Activated naive CD4-positive, alpha-beta T cell treated with anti-CD3 and anti-CD28 coated beads, Interleukin-2, amount 10 ng/mL, durations not matched to agents 7 days and 5 days (primary cell): ENCODE measurements at regions not wholly inside any gene's neighbourhood (a gene's known extent, or its start where the extent isn't known, plus 50 kb on each side); places are given as distances from the start of the nearest gene placed in this dataset.

Experiments
- CTCF ChIA-PET: fragments of 350-600 bp; sonication (Branson Sonifier 250); formaldehyde crosslinking; loops from one replicate; lab custom pipeline; 2021; ENCODE audit warnings: antibody characterized with exemption; lab: Charles Lee
- DNase-seq: peaks from one replicate; pipeline ENCODE4 v3.0.0-alpha.2; 2020
- H3K27ac Mint-ChIP-seq: one replicate; pipeline ENCODE4 v1.8.0; 2021; ENCODE audit warnings: mild to moderate bottlenecking, moderate library complexity, mixed read lengths
- H3K27me3 Mint-ChIP-seq: one replicate; pipeline ENCODE4 v1.8.0; 2021; ENCODE audit warnings: mild to moderate bottlenecking, mixed read lengths
- H3K36me3 Mint-ChIP-seq: one replicate; pipeline ENCODE4 v1.8.0; 2021; ENCODE audit warnings: mixed read lengths
- H3K4me1 Mint-ChIP-seq: one replicate; pipeline ENCODE4 v1.8.0; 2021; ENCODE audit warnings: mixed read lengths
- H3K4me3 Mint-ChIP-seq: one replicate; pipeline ENCODE4 v1.8.0; 2021; ENCODE audit warnings: mild to moderate bottlenecking, moderate library complexity, mixed read lengths
- H3K9me3 Mint-ChIP-seq: one replicate; pipeline ENCODE4 v1.8.0; 2021; ENCODE audit warnings: mixed read lengths

GRCh38 chr12:59080101-59080500 lies 159.8 kb upstream of the LRIG3 start:
- H3K4me1 Mint-ChIP-seq: no peaks in the 10 kb centered on the region
- H3K4me3 Mint-ChIP-seq: no peak overlapping the region
- DNase-seq: no peak
- no peaks in the 10 kb centered on the region for H3K9me3 Mint-ChIP-seq
- no peaks in the 10 kb centered on the region for H3K27me3 Mint-ChIP-seq
- no peak overlapping the region for H3K27ac Mint-ChIP-seq
- CTCF ChIA-PET: no interaction called here
- no peaks in the 10 kb centered on the region for H3K36me3 Mint-ChIP-seq

DNA sequence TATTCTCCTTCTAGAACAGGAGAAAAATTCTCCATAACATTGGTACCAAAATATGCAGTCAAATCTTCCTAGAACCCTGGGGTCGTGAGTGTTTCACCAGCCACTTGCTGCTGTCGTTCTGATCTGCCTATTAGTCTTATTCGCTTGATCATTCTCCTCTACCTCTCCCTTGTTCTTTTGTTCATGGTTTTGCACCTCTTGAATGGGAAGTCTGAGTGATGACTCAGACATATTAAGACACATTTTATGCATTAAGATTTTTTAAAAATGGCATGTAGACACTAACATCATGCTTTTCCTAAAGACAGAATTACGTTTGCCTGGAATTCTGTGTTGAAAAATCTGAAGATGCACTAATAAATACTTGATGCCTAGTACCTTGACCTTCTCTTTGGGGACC lies 159.2 kb upstream of the LRIG3 start:
- Mint-ChIP-seq H3K27me3 (no peaks in the 10 kb centered on the region), H3K9me3 (no peaks in the 10 kb centered on the region), H3K4me1 (no peaks in the 10 kb centered on the region), H3K36me3 (no peaks in the 10 kb centered on the region), H3K27ac (no peak overlapping the region), H3K4me3 (no peak overlapping the region)
- no peak for DNase-seq
- CTCF ChIA-PET: no interaction called here

- Mint-ChIP-seq H3K27ac (no peak overlapping the region), H3K36me3 (no peaks in the 10 kb centered on the region), H3K9me3 (no peaks in the 10 kb centered on the region), H3K27me3 (no peaks in the 10 kb centered on the region), H3K4me1 (no peaks in the 10 kb centered on the region), H3K4me3 (no peak overlapping the region)
- CTCF ChIA-PET: no interaction called here
- DNase-seq: no peak
These were observed 158.7 kb upstream of the LRIG3 start for GRCh38 chr12:59079002-59079401.

DNA sequence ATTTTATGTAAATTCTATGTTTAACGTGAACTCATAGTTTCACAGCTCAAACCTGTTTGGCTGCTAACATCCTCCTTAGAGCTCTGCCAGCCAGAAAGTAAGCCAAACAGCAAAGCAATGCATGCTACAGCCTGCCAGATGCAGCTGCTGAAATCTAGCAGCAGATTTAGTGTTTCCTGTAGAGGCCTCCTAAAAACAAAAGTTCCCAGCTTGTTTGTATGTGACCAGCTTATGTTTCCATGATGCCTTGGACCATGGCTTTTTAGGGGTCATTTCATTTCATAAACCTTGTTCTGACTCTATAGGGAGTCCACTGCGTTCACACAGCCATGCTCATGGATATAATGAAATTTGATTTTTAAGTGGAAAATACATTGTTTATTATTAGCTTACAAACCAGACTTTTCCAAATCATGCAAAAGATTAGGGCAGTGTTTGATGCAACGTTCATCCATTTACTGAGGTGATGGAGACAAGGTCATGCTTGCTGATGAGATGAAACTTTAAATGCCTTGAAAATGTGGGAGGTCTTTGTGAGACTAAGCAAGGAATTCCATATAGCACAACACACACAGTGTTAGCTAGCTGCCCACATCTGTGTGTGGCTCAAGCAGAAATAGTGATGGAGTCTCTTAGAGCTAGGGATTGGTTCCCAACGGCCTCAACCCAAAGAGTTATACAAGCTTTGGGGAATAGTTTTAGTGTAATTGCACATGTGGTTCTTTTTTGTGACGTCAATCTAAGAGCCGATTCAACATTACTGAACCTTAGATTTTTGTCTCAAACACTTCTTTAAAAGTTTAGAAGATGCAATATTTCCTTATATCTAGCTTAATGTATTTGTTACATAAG lies 157.5 kb upstream of the LRIG3 start:
- H3K27ac Mint-ChIP-seq: no peak overlapping the region
- DNase-seq: no peak
- CTCF ChIA-PET: interaction anchor here (1.5 kb wide), 1 partner anchor 35 kb away, joined by 3 read pairs; no protein-coding TSS in a partner anchor
- H3K36me3 Mint-ChIP-seq: no peaks in the 10 kb centered on the region
- H3K4me1 Mint-ChIP-seq: no peaks in the 10 kb centered on the region
- H3K9me3 Mint-ChIP-seq: no peaks in the 10 kb centered on the region
- no peak overlapping the region for H3K4me3 Mint-ChIP-seq
- no peaks in the 10 kb centered on the region for H3K27me3 Mint-ChIP-seq

GRCh38 chr12:59077153-59077552 lies 156.8 kb upstream of the LRIG3 start:
- Mint-ChIP-seq H3K4me3 (no peak overlapping the region), H3K9me3 (no peaks in the 10 kb centered on the region), H3K4me1 (no peaks in the 10 kb centered on the region), H3K36me3 (no peaks in the 10 kb centered on the region), H3K27me3 (no peaks in the 10 kb centered on the region), H3K27ac (no peak overlapping the region)
- DNase-seq: no peak
- CTCF ChIA-PET: interaction anchor here (1.5 kb wide), 1 partner anchor 36 kb away, joined by 3 read pairs; no protein-coding TSS in a partner anchor

DNA sequence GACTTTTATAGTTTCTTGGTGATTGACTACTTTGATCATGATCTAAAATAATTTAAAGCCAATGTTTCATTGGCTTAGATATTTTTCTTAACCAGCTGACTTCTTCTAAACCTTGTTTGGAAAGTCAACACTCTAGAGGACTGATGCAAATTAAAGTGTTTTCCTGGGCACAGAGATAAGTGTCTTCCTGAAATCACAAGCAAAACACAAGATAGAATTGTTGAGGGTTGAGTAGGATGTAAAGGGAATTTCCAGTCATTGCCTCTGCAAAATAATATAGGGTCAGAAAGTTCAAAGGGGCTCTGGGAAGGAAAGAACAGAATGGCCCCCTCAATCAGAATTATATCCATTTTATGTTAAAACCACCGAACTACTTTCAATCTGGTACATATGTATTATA lies 156.3 kb upstream of the LRIG3 start:
- DNase-seq: no peak
- Mint-ChIP-seq H3K9me3 (no peaks in the 10 kb centered on the region), H3K36me3 (no peaks in the 10 kb centered on the region), H3K4me3 (no peak overlapping the region), H3K27me3 (no peaks in the 10 kb centered on the region), H3K27ac (no peak overlapping the region), H3K4me1 (no peaks in the 10 kb centered on the region)
- CTCF ChIA-PET: no interaction called here

- no peak for DNase-seq
- Mint-ChIP-seq H3K27me3 (no peaks in the 10 kb centered on the region), H3K4me1 (no peaks in the 10 kb centered on the region), H3K4me3 (no peak overlapping the region), H3K9me3 (no peaks in the 10 kb centered on the region), H3K36me3 (no peaks in the 10 kb centered on the region), H3K27ac (no peak overlapping the region)
- CTCF ChIA-PET: no interaction called here
These were observed 155.7 kb upstream of the LRIG3 start for GRCh38 chr12:59075968-59076490.

- Mint-ChIP-seq H3K4me3 (no peak overlapping the region), H3K36me3 (no peaks in the 10 kb centered on the region), H3K27me3 (no peaks in the 10 kb centered on the region), H3K9me3 (no peaks in the 10 kb centered on the region), H3K4me1 (no peaks in the 10 kb centered on the region), H3K27ac (no peak overlapping the region)
- CTCF ChIA-PET: no interaction called here
- DNase-seq: no peak
These were observed 154.8 kb upstream of the LRIG3 start for GRCh38 chr12:59075141-59075540.

GRCh38 chr12:59070322-59070933 lies 150.1 kb upstream of the LRIG3 start:
- H3K27me3 Mint-ChIP-seq: no peaks in the 10 kb centered on the region

DNA sequence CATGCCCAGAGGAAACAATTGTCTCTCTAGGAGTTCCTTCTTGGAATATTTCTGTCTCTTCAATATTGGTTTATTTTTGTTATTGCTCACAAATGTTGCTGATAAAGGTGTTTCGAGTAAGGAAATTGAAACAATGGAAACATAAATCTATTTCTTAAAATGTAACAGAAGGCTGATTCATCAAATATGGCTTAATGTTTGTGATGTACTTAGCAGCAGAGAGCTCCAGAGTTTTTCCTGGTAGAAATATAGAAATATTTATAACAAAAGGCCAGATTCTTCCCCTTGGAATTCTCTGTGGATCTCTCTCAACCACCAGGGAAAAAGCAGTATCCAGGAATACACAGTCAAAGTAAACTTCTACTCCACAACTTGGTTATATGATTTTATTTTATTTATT lies 149.2 kb upstream of the LRIG3 start:
- Mint-ChIP-seq H3K27ac (no peak overlapping the region), H3K4me1 (no peaks in the 10 kb centered on the region), H3K4me3 (no peak overlapping the region), H3K9me3 (no peaks in the 10 kb centered on the region), H3K36me3 (no peaks in the 10 kb centered on the region), H3K27me3 (no peaks in the 10 kb centered on the region)
- CTCF ChIA-PET: no interaction called here
- no peak for DNase-seq

More at GRCh38 chr12:59070322-59070933, 150.1 kb upstream of the LRIG3 start:
- no peak overlapping the region for H3K4me3 Mint-ChIP-seq
- H3K36me3 Mint-ChIP-seq: no peaks in the 10 kb centered on the region
- no peaks in the 10 kb centered on the region for H3K4me1 Mint-ChIP-seq
- CTCF ChIA-PET: no interaction called here
- no peak for DNase-seq
- H3K27ac Mint-ChIP-seq: no peak overlapping the region
- H3K9me3 Mint-ChIP-seq: no peaks in the 10 kb centered on the region

- Mint-ChIP-seq H3K27ac (no peak overlapping the region), H3K4me1 (no peaks in the 10 kb centered on the region), H3K36me3 (no peaks in the 10 kb centered on the region), H3K27me3 (no peaks in the 10 kb centered on the region), H3K9me3 (no peaks in the 10 kb centered on the region), H3K4me3 (no peak overlapping the region)
- CTCF ChIA-PET: no interaction called here
- DNase-seq: no peak
These were observed 148.1 kb upstream of the LRIG3 start for GRCh38 chr12:59068436-59068835.

DNA sequence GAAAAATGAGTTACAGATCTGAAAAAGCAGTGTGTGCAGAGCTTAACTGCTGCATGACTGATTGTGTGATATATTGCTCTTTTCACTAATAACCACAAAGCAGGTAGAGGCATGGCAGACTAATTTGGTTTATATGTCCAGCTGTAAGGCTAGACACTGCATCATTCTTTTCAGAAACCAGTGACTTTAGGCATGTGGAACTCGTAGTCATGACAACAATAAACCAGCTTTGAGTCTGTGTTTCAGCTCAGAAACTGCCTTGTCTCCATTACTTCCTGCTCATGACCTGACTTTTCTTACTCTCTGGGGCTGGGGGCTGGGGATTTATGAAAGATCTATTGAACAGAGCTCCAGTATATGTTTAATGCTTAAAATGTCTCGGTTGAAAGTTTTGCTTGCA lies 146.8 kb upstream of the LRIG3 start:
- H3K9me3 Mint-ChIP-seq: no peaks in the 10 kb centered on the region
- H3K27ac Mint-ChIP-seq: no peak overlapping the region
- CTCF ChIA-PET: no interaction called here
- no peaks in the 10 kb centered on the region for H3K36me3 Mint-ChIP-seq
- no peak overlapping the region for H3K4me3 Mint-ChIP-seq
- DNase-seq: no peak
- H3K27me3 Mint-ChIP-seq: no peaks in the 10 kb centered on the region
- H3K4me1 Mint-ChIP-seq: no peaks in the 10 kb centered on the region

DNA sequence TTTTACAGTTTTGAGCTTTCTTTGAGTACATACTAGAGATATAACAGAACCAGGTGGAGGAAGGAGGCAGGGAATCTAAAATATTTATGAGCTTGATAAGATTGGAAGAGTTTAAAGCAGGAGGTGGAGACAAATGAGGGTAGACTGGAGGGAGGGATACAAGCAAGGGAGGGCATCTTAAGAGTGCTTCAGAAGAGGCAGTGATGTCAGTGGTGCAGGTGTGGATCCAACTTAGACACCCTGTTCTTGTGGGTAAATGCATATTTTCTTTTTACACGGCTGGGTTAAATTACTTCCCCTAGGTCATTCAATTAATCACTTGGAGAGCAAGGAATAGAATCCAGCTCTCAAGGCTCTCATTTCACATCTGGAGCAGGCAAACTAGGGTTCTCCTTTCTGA lies 146.1 kb upstream of the LRIG3 start:
- Mint-ChIP-seq H3K36me3 (no peaks in the 10 kb centered on the region), H3K9me3 (no peaks in the 10 kb centered on the region), H3K27me3 (no peaks in the 10 kb centered on the region), H3K4me3 (no peak overlapping the region), H3K27ac (no peak overlapping the region), H3K4me1 (no peaks in the 10 kb centered on the region)
- no peak for DNase-seq
- CTCF ChIA-PET: no interaction called here

DNA sequence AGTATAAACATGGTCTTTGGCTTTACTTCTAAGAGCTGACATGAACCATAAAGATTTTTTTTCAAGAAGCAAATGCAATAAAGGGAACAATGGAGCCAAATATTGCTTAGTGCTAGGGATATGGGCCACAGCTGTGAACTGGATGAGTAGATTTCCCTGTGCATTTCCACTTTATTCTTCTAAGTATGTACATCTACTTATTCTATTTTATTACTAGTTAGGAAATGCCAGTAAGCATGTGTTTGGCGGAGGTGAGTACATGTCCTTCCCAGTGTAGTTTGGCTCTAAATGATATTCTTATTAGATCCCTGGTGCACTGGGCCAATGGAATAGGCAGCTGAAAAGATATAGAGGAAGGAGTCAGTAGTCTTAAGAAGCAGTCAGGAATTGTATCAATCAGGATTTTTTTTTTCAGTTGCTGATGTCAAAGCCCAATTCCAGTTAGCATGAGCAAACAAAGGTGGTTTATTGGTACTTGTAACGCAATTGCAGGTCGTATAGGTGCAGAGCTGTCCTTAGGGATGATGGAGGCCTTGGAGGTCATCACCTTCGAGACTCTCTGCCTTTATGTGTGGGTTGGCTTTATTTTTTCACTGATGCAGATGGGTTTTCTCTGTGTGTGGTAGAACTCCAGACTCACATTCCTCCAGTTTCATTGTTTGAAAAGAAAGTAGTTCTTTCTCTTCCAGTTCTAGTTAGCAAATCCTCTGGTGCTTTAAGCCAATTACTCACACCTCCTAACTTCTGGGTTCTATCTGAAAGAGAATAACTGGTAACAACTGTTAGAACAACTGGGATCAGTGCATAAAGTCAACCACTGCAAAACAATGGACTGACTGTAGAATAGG lies 139.0 kb upstream of the LRIG3 start:
- CTCF ChIA-PET: interaction anchor here (0.8 kb wide), 1 partner anchor 508 kb away, joined by 3 read pairs; no protein-coding TSS in a partner anchor

More for the DNA sequence above, 139.0 kb upstream of the LRIG3 start:
- Mint-ChIP-seq H3K27ac (no peak overlapping the region), H3K4me3 (no peak overlapping the region), H3K36me3 (no peaks in the 10 kb centered on the region), H3K27me3 (no peaks in the 10 kb centered on the region), H3K9me3 (no peaks in the 10 kb centered on the region), H3K4me1 (no peaks in the 10 kb centered on the region)
- DNase-seq: no peak
